HG03064 (cell line): ENCODE measurements at regions not wholly inside any gene's neighbourhood (a gene's known extent, or its start where the extent isn't known, plus 50 kb on each side); places are given as distances from the start of the nearest gene placed in this dataset.
"Not testable (repeated sequence)": the region's sequence is repeated elsewhere in the genome, so short reads cannot be mapped to it uniquely, and the experiment has no call there.

Source experiments
- ATAC-seq: cut with Tn5 transposase; IDR thresholded peaks from one replicate; pipeline ENCODE4 v1.9.1; 2021; ENCODE audit warnings: low read depth; ENCODE audit not compliant: unreplicated experiment

DNA sequence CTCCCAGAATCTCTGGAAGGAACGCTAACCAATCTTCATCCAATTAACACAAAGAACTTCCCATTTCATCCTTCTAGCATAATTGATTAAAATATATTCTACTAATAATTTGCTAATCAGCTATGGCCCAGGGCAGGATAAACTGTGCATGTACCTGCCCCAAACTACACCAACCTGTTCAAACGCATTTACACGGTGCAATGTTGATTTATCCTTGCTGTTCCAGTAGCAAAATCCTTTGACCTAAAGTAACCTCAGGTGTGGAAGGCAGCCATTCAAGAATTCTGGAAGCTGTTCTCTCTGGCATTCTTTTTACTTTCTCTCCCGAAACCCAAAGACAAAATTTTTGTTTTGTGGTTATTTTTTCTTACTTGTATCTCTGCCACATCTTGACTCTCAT lies 309.4 kb downstream of the ZNF674 start:
- no peak for ATAC-seq

DNA sequence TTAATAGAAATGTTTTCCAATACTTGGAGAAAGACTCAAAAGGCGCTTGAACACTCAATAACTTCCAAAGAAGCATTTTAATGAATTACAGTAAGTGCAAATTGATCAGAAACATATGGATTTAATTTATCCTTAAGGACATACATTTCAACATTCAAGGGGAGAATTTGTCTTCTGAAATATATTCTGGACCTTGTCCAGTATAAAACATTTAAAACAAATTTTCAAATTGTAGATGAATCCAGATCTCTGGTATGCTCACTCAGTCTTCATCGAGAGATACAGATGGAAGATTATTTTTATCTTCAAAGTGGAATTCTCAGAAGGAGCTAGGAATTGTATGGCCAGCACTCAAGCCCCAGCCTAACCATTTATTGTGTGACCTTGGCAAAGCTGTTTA lies 310.4 kb downstream of the ZNF674 start:
- ATAC-seq: no peak

DNA sequence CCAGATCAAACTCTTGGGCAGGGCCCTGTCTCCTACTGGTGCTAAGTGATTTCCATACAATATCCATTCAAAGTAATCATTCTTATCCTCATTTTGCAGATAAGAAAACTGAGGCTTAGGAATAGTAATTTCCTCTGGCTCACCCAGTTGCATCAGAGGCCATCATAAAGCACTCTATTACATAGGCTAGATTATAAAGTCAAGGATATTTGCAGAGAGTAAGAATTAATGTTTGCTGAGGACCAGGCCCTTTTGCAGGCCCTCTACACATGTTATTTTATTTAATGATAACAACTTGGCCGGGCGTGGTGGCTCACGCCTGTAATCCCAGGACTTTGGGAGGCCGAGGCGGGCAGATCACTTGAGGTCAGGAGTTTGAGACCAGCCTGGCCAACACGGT lies 316.8 kb downstream of the ZNF674 start:
- no peak for ATAC-seq

DNA sequence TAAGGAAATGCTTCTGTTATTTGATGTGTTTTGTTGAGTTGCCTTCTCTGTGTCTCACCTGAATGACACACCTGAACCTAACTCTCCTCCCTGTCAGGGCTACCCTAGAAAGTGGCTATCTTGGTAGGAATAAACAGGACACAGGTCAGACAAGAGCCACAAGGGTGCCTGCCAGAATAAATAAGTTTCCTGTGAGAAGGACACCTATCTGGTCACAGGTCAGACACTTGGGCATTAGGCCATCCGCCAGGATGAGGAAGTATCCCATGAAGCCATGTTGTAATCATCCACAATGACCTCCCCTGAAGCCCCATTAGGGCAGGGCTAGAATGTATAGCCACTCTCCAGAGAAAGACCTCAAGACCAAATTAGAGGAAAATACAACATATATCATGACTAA lies 318.8 kb downstream of the ZNF674 start:
- ATAC-seq: no peak

DNA sequence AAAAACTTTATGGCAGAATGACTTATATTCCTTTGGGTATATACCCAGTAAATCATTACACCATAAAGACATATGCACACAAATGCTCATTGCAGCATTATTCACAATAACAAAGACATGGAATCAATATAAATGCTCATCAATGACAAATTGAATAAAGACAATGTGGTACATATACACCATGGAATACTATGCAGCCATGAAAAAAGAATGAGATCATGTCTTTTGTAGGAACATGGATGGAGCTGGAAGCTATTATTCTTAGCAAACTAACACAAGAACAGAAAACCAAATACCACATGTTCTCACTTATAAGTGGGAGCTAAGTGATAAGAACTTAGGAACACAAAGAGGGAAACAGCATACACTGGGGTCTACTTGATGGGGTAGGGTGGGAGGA lies 321.7 kb downstream of the ZNF674 start:
- ATAC-seq: not testable (repeated sequence)

DNA sequence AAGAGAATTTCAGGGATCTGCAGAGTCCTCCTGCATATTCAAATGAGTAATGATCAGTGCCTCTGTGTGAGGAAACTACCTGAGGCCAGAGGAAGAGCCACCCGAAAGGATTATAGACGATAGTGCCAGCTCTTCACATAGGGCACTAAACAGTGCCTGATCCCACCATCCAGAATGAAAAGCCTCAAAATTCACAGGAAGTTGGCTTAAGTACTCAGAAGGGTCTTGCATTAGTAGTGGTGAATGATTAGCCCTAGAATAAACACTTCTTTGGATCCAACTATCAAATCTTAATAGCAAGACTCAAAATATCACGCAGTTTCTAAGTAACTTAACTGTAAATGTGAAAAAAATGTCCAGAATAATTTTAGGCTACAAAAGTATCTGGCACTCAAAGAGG lies 324.4 kb downstream of the ZNF674 start:
- no peak for ATAC-seq

DNA sequence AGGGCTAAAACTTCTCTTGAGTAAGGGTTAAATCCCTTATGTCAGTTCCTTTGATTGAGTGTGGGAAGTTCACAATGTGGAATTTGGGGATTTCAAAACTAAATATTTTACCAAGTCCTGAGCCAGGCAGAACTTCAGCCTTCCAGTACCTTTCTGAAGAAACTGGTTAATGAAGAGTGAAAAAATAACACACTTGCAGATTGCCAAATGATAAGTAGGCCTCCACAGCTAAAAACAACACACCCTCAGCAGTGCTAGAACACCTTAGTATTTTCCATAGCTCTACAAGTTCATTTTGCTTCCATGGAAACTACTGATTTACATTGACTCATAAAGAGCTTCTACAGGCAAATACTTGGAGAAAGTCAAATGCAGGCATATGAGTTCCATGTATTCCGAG lies 326.8 kb downstream of the ZNF674 start:
- no peak for ATAC-seq

DNA sequence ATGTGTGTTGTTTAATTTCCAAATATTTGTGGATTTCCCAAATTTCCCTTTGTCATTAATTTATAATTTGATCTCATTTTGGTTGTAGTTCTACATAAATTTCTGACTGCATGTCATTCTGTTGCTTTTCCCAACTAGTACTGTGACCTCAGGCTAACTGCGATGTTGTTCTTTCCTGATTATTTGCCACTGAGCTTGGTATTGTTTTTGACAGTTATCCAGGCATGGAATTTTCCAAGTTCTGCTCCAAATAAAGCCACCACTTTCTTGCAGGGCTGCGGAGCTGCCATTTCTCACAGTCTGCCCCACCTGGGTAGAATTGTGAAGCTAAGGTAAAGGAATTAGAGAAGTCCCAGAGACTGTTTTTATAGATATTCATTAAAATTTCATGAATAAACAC lies 328.8 kb downstream of the ZNF674 start:
- ATAC-seq: no peak

DNA sequence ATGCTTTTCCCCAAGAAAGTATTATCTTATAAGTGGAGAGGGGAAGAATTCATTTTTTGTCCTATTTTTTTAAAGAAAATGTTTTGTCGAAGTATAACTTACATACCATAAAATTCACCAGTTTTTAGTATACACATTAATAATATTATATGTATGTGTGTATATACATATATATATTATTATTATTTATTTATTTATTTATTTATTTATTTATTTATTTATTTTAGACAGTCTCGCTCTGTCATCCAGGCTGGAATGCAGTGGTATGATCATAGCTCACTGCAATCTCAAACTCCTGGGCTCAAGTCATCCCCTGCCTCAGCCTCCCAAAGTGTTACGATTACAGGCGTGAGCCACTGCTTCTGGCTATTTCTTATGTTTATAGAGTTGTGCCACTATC lies 334.1 kb downstream of the ZNF674 start:
- ATAC-seq: no peak

DNA sequence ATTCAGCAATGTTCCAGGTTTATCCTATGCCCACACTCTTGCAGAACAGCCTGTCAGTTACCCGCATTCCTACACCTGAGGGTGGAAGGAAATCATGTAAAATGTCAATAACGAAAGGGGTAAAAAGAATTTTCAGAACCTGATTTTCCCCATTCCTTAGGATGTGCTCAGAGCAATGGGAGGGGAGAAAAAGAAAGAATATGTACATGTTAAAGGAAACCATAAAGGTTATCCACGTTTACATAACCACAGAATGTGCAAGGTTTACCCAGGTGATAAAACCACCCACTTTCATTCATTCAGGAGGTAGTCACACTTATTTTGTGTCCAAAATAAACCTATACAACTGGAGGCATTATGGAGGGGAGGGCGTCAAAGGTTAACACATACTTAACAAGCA lies 335.5 kb downstream of the ZNF674 start:
- no peak for ATAC-seq

DNA sequence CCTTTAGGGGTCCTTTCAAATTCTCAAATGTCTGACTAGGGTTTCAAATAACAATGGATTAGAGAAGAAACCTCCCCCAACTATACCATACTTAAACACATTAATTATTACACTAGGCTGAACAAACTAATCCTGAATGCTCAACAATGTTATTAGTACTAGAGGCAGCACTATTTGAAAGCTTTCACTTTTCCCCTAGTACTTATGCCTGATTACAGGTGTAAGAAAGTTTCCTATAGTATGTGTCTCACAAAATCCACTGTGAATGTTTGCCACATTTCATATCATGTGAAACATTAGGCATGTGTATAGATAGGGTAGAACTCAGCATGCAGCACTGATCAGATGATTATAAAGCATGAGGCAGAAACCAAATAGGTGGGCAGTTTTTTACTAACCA lies 336.2 kb downstream of the ZNF674 start:
- ATAC-seq: no peak

DNA sequence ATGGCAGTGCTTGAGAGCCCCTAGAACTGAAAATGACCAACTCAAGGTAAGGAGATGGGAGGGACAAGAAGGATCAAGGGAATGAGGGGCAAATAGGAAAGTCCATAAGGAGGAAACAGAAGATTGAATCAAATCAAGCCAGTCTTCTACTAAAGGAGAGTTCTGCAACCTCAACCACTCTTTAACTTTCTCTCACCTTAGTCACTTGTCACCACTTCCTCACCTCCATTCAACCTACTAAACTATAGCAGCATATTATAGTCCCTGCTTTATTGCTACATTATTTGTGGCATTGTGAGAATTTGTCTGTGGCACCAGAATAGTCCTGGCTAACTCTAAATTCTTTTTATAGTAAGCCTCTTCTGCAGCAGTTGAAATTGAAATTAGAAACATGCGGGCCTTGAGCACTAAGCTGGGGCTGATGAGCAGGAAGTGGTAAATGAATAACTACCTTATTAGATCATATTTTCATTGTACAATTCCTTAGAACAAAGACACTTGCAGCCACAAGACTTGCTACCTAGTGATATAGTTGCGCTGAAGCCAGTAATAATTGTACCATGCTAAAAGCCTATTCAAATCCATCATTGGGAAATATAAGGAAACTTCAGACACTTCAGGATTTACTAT lies 336.9 kb downstream of the ZNF674 start:
- ATAC-seq: peak; percentile 78

DNA sequence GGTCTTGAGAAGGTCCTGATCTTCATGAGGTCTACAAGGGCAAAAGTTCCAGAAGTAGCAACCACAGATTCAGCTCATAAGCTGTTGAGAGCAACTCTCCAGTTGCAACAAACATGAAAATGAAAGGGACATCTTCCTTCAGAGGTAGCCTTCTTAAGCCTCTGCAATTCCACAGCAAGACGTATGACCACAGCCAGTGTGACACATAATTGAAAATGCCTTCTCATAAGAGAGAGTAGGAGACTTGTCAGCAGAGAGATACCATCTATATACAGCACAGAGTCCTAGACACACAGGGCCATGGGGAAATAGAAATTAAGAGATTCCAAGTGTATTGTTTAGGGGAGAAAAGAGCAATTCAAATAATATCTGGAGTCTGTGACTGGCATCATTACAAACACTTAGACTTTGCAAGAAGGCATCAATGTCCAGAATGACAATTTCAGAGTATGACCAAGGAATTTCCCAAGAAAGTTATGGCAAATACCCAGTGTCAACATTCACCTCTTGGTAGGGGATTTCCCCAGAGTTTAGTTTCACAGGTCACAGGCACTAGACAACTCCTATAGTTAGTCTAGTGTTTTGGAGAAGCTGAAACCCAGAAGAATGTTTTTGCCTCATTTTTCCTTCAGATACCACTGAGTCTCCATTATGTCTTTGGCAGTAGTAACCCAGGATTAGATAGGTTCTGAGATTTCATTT lies 340.3 kb downstream of the ZNF674 start:
- ATAC-seq: no peak

DNA sequence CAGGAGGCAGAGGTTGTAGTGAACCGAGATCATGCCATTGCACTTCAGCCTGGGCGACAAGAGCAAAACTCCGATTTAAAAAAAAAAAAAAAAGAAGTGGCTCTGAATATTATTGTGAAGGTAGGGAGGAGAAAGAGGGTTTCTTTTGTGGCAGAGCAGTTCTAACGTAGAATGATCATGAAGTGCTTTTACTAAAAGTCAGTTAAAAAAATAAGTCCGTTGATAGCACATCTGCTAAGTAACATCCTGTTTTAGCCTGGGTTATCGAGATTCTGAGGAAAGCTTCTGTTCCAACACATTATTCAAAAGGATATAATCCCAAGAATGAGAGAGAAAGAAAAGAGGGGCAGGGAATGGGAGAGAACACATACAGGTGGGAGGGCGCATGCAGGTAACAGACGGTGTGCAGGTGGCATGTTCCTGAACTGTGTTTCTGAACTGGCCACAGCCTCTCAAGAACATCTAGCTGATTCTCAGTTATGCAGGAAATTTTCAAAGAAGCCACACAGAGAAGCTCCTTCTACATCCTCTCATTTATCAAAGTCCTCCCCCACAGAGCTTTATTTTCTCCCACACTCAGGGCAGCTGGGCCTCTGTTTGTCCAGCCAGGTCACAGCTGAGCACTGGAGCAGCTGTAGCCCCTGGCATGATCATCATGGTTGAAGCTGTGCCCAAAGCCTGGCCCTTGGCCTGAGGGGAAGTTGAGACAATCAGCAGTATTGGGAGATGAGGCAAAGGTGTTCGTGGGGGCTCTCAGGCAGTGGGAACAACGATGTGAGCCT lies 342.3 kb downstream of the ZNF674 start:
- no peak for ATAC-seq

DNA sequence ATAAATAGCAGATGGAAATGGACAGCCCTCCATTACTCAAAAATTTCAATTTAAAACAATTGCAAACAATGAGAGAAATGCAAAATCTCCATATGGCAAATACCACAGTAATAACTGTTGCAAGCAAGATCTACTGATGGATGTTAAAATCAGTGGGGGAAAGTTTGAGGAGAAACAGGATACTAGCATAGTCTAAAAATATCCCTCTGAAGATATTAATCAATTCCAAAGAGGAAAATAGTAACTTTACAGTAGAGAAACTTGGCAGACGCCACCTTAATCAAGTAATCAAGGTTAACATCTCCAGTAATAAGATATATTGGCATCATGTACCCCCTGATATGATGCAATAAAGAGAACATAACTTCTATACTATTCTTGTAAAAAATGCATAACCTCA lies 344.8 kb downstream of the ZNF674 start:
- ATAC-seq: no peak

DNA sequence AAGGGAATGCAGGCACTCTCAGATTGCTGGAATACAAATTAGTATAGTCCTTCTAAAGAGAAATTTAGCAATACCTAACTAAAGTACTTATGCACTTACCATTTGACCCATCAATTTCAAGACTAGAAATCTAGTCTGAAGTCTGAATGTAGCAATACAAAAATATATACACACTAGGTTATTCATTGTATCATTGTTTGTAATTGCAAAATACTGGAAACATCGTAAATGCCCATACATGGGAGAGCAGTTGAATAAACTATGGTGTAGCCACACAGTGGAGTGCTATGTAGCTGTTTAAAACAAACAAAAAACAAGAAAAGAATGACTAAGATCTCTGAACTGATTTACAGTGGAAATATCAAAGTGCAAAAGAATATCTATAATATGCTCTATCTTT lies 346.4 kb downstream of the ZNF674 start:
- ATAC-seq: no peak

DNA sequence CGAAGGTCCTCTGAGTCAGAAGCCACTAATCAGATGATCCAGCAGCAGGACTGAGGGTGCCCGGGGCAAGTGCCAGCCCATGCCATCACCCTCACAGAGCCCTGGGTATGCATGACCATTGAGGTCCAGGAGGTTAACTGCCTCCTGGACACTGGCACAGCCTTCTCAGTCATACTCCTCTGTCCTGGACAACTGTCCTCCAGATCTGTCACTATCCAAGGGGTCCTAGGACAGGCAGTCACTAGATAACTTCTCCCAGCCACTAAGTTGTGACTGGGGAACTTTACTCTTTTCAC lies 358.5 kb downstream of the ZNF674 start:
- ATAC-seq: not testable (repeated sequence)

DNA sequence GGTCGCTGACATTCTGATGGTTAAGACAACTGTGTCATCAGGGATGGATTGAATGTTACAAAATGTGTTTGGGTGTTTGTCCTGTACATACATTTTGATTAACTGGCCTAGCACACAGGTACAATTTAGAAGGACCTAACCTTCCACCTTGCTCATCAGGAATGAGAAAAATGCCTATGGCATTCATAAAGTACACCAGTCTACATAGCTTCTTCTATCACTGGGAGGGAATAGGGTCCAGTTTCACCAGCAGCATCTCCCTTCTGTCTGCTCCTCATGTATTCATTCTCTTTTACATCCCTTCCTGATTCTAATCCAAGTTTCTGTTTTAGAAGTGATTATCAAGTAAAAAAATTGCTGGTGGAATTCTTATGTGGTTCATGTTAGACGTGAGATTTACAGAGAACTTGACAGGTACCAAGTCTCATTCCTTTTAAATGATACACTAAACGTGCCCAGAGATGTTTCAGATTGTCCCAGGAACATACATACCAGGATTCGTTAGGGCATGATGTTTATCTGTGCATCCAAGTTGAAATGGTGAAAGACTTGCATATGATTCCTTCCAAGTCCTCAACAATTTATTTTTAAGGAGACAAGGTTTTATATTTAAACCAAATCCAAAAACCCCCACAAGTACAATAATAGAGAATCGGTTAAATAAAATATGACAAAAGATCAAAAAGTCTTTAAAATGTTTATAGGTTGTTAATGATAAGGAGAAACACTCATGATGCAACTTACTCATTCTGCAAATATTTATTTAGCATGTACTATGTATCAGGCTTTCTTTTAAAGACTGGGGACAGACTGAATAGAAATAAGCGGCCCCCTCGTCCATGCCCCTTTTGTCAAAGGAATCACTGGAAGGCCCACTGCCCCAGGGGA lies 359.1 kb downstream of the ZNF674 start:
- ATAC-seq: no peak

DNA sequence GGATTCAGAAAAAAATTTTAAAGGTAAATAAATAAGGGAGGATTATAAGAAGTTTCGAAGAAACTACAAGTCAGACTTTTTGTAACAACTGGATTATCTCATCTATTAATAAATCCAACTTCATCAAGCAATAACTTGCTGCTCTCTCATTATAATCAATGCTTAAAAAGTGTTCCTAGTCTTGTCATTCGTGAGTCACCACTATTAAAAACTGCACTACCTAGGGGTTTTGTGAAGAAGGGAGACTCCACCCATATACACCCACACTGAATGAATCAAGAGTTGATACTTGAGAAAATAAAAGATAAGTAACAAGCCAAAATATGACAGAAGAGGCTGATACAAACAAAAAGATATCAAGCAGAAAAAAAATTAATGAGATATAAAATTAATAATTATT lies 360.5 kb downstream of the ZNF674 start:
- no peak for ATAC-seq

DNA sequence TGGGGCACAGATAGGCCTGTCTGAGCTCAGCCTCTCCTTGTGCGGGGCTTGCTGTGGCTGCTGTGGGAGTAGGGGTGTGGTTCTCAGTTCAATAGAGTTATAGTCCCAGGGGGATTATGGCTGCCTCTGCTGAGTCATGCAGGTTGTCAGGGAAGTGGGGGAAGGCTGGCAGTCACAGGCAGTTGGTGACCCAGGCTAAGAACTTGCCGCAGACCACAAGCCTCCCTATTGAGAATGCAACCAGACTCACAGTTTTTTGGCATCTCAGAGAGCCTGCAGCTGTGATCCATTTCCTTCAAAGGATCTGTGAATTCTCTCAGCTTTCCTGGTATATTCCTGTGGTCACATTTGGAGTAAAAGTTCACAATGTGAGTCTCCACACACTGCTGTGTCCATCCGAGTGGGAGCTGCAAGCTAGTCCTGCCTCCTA lies 364.9 kb downstream of the ZNF674 start:
- peak; percentile 92 for ATAC-seq

DNA sequence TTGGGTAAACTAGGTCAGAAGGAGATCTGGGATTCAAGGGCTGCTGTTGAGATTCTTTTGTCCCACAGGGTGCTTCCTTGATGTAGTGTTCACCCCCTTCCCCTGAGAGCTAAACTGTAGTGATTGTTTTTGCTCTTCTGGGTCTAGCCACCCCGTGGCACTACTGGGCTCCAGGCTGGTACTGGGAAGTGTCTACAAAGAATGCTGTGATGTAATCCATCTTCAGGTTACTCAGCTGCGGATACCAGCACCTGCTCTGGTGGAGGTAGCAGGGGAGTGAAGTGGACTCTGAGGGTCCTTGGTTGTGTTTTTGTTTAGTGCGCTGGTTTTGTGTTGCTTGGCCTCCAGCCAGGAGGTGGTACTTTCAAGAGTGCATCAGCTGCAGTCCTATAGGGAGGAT lies 365.5 kb downstream of the ZNF674 start:
- ATAC-seq: no peak
